ENCODE measurements at regions not wholly inside any gene's neighbourhood (a gene's known extent, or its start where the extent isn't known, plus 50 kb on each side); places are given as distances from the start of the nearest gene placed in this dataset.
"Not testable (repeated sequence)": the region's sequence is repeated elsewhere in the genome, so short reads cannot be mapped to it uniquely, and the experiment has no call there.

DNA sequence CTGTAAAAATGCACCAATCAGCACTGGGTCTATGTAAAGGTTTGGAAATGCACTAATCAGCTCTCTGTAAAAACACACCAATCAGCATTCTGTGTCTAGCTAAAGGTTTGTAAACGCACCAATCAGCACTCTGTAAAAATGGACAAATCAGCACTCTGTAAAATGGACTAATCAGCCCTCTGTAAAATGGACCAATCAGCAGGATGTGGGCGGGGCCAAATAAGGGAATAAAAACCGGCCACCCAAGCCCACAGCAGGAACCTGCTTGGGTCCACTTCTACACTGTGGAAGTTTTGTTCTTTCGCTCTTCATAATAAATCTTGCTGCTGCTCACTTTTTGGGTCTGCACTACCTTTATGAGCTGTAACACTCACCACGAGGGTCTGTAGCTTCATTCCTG is 101.0 kb downstream of the SMC2 start:
- H3K9me3 ChIP-seq; H3K36me3 ChIP-seq (ENCODE audit: low read depth, missing control alignments); H3K4me1 ChIP-seq; intact Hi-C loops (cut with DNase I; ENCODE audit: low total_unique reads); H3K4me3 ChIP-seq; H3K27ac ChIP-seq; H3K27me3 ChIP-seq: not testable (repeated sequence)
- peak; percentile 15 for DNase-seq
- 75 to 82% methylated on average over 5 of the region's 5 CpGs for WGBS, 2 donors

- no peaks in the 10 kb centered on the region for H3K27me3 ChIP-seq
- H3K27ac ChIP-seq, result no peak overlapping the region
- no peak overlapping the region for H3K4me3 ChIP-seq
- TF ChIP-seq POLR2A (IDR thresholded peaks at IDR 0.05), result no peak
- TF ChIP-seq, protein P1, sequence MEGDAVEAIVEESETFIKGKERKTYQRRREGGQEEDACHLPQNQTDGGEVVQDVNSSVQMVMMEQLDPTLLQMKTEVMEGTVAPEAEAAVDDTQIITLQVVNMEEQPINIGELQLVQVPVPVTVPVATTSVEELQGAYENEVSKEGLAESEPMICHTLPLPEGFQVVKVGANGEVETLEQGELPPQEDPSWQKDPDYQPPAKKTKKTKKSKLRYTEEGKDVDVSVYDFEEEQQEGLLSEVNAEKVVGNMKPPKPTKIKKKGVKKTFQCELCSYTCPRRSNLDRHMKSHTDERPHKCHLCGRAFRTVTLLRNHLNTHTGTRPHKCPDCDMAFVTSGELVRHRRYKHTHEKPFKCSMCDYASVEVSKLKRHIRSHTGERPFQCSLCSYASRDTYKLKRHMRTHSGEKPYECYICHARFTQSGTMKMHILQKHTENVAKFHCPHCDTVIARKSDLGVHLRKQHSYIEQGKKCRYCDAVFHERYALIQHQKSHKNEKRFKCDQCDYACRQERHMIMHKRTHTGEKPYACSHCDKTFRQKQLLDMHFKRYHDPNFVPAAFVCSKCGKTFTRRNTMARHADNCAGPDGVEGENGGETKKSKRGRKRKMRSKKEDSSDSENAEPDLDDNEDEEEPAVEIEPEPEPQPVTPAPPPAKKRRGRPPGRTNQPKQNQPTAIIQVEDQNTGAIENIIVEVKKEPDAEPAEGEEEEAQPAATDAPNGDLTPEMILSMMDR (IDR thresholded peaks at IDR 0.05), result no peak
- no peak for DNase-seq
- H3K36me3 ChIP-seq (ENCODE audit: low read depth, missing control alignments), result no peaks in the 10 kb centered on the region
- H3K9me3 ChIP-seq, result no peaks in the 10 kb centered on the region
- no peaks in the 10 kb centered on the region for H3K4me1 ChIP-seq
- 93 to 100% methylated on average over 2 to 28 of the region's 28 CpGs for WGBS, 2 donors
- intact Hi-C loops (cut with DNase I; ENCODE audit: low total_unique reads), result no loop called here
Observed at GRCh38 chr9:104200456-104200994, 106.4 kb downstream of the SMC2 start.

- Histone ChIP-seq H3K27ac (no peak overlapping the region), H3K9me3 (no peaks in the 10 kb centered on the region), H3K4me3 (no peak overlapping the region), H3K4me1 (no peaks in the 10 kb centered on the region), H3K36me3 (ENCODE audit: low read depth, missing control alignments) (no peaks in the 10 kb centered on the region), H3K27me3 (no peaks in the 10 kb centered on the region)
- no peak for DNase-seq
- WGBS, 2 donors, result 95 to 96% methylated on average over 3 of the region's 3 CpGs
- TF ChIP-seq, protein P1 (IDR thresholded peaks at IDR 0.05), result no peak
- TF ChIP-seq POLR2A (IDR thresholded peaks at IDR 0.05), result no peak
- intact Hi-C loops (cut with DNase I; ENCODE audit: low total_unique reads), result no loop called here
Observed at GRCh38 chr9:104206766-104207165, 112.7 kb downstream of the SMC2 start.

DNA sequence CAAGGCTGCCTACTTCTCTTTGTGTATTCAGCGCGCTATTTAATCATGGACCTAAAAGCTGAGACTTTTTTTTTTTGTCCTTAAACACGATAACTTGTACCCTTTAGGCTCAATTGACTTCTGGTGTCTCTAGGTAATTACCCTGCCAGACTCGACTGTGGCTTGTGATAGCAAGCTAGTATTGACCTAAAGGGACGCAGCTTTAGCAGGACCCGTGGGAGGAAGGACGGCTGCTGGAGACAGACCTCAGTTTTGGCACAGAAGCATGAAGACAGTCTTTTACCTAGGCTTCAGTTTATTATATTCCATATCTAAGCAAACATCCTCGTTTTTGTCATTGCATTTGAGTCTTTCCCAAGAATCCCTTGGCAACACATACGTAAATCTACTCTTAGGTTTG is 115.3 kb downstream of the SMC2 start:
- DNase-seq, result no peak
- no peaks in the 10 kb centered on the region for H3K27me3 ChIP-seq
- H3K4me1 ChIP-seq, result no peaks in the 10 kb centered on the region
- H3K36me3 ChIP-seq (ENCODE audit: low read depth, missing control alignments), result no peaks in the 10 kb centered on the region
- TF ChIP-seq POLR2A (IDR thresholded peaks at IDR 0.05), result no peak
- TF ChIP-seq, protein P1 (IDR thresholded peaks at IDR 0.05), result no peak
- H3K9me3 ChIP-seq, result no peaks in the 10 kb centered on the region
- 61 to 69% methylated on average over 9 of the region's 9 CpGs for WGBS, 2 donors
- no peak overlapping the region for H3K27ac ChIP-seq
- intact Hi-C loops (cut with DNase I; ENCODE audit: low total_unique reads), result no loop called here
- H3K4me3 ChIP-seq, result no peak overlapping the region

GRCh38 chr9:104227108-104227507 is 133.0 kb downstream of the SMC2 start:
- no peaks in the 10 kb centered on the region for H3K4me1 ChIP-seq
- H3K4me3 ChIP-seq, result no peak overlapping the region
- WGBS, 2 donors, result 91 to 94% methylated on average over 1 of the region's 1 CpG
- no peaks in the 10 kb centered on the region for H3K9me3 ChIP-seq
- intact Hi-C loops (cut with DNase I; ENCODE audit: low total_unique reads), result no loop called here
- TF ChIP-seq, protein P1 (IDR thresholded peaks at IDR 0.05), result no peak
- no peak for TF ChIP-seq POLR2A (IDR thresholded peaks at IDR 0.05)
- H3K27me3 ChIP-seq, result no peaks in the 10 kb centered on the region
- no peaks in the 10 kb centered on the region for H3K36me3 ChIP-seq (ENCODE audit: low read depth, missing control alignments)
- H3K27ac ChIP-seq, result no peak overlapping the region
- DNase-seq, result no peak

Data from testis (tissue), 2 donors.